Stomach (tissue), 8 donors: ENCODE measurements at regions not wholly inside any gene's neighbourhood (a gene's known extent, or its start where the extent isn't known, plus 50 kb on each side); places are given as distances from the start of the nearest gene placed in this dataset.

Source experiments
- DNase-seq, 2 donors: peaks; one replicate each; pipeline versions ENCODE4 v3.0.0 to v3.0.0-alpha.2; 2013 to 2019
- H3K27ac ChIP-seq, 5 donors: fragments of 200-600 bp in 4 of 5; sonication (generic) in 4 of 5; one replicate each; pipeline ENCODE4 v1.5.1; 2013 to 2019; ENCODE audit warnings: mild to moderate bottlenecking in 1 of 5, moderate library complexity in 1 of 5
- H3K27me3 ChIP-seq, 3 donors: fragments of 200-600 bp; sonication (generic); one replicate each; pipeline ENCODE4 v1.5.1; 2017 to 2019; ENCODE audit warnings: mixed run types in 1 of 3
- H3K36me3 ChIP-seq, 4 donors: fragments of 200-600 bp; sonication (generic); 1 replicate in 3 of 4; 2 replicates in 1 of 4; pipeline ENCODE4 v1.5.1; 2016 to 2019
- H3K4me1 ChIP-seq, 4 donors: fragments of 200-600 bp; sonication (generic); one replicate each; pipeline ENCODE4 v1.5.1; 2016 to 2019
- H3K4me3 ChIP-seq, 4 donors: fragments of 200-600 bp; sonication (generic) in 3 of 4; one replicate each; pipeline ENCODE4 v1.5.1; 2016 to 2019; ENCODE audit warnings: mild to moderate bottlenecking in 1 of 4
- H3K9me3 ChIP-seq, 4 donors: fragments of 200-600 bp; sonication (generic); one replicate each; pipeline ENCODE4 v1.5.1; 2016 to 2019
- EP300 ChIP-seq: sonication (generic); formaldehyde crosslinking; IDR thresholded peaks from one replicate; pipeline ENCODE4 v1.6.1; 2017; ENCODE audit warnings: antibody characterized with exemption
- POLR2A ChIP-seq, 4 donors: fragments of 450-650 bp; IDR thresholded peaks; one replicate each; pipeline ENCODE4 v1.6.1; 2016; ENCODE audit warnings: antibody characterized with exemption in 4 of 4, control low read depth in 2 of 4, mild to moderate bottlenecking in 1 of 4, moderate library complexity in 1 of 4
- POLR2AphosphoS5 ChIP-seq, 3 donors: sonication (generic); formaldehyde crosslinking; IDR thresholded peaks; one replicate each; pipeline ENCODE4 v1.6.1; 2016; ENCODE audit warnings: antibody characterized with exemption in 3 of 3
- WGBS, 5 donors: extraction: QIAGEN DNeasy Blood & Tissue Kit in 3 of 5; methylation state at CpG; one replicate each; pipeline versions ENCODE4 v1.1.5 to v1.1.7; 2013 to 2018; 5-methylcytosine and 5-hydroxymethylcytosine counted together
- intact Hi-C: fragments of 100-400 bp; cut with DNase I; formaldehyde crosslinking; loops from one replicate; pipeline ENCODE4 v1.15.1; 2023; ENCODE audit warnings: low total_unique reads
- TF ChIP-seq, protein P1 (sequence below), 7 experiments: fragments of 450-650 bp in 4 of 7; fragments of 200-600 bp in 3 of 7; sonication (generic) in 3 of 7; IDR thresholded peaks; one replicate each; pipeline ENCODE4 v1.5.1; 2016 to 2019; ENCODE audit warnings: antibody characterized with exemption in 7 of 7, control low read depth in 2 of 7, mild to moderate bottlenecking in 1 of 7
- donor health status: healthy with polysubstance abuse.
- donor health status: Bipolar disorder and iron deficiency.
- donor health status: healthy.

DNA sequence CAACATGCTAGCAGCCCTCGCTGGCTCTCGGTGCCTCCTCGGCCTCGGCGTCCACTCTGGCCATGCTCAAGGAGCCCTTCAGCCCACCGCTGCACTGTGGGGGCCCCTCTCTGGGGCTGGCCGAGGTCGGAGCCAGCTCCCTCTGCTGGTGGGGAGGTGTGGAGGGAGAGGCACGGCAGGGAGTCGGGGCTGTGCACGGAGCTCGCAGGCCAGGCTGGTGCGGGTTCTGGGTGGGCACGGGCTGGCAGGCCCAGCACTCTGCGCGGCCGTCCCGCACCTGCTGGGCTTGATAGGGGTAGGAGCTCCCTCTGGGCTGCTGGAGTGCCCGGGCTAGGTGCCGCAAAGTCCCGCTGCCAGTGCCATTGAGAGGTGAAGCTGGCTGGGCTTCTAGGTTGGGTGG, 251.0 kb downstream of the SQOR start:
- Histone ChIP-seq H3K36me3 (no peaks in the 10 kb centered on the region), H3K4me1 (no peaks in the 10 kb centered on the region), H3K4me3 (no peak overlapping the region), H3K9me3 (peaks cover 0 to 11% (median 0%) of the 10 kb centered on the region in 4 donors), H3K27ac (no peak overlapping the region), H3K27me3 (no peaks in the 10 kb centered on the region)
- no peak for DNase-seq
- 93 to 98% (median 95%) methylated on average over 14 to 21 of the region's 21 CpGs for WGBS, 5 donors
- TF ChIP-seq POLR2A (IDR thresholded peaks at IDR 0.05) (no peak), POLR2AphosphoS5 (IDR thresholded peaks at IDR 0.05) (no peak), EP300 (no peak)
- TF ChIP-seq, protein P1, sequence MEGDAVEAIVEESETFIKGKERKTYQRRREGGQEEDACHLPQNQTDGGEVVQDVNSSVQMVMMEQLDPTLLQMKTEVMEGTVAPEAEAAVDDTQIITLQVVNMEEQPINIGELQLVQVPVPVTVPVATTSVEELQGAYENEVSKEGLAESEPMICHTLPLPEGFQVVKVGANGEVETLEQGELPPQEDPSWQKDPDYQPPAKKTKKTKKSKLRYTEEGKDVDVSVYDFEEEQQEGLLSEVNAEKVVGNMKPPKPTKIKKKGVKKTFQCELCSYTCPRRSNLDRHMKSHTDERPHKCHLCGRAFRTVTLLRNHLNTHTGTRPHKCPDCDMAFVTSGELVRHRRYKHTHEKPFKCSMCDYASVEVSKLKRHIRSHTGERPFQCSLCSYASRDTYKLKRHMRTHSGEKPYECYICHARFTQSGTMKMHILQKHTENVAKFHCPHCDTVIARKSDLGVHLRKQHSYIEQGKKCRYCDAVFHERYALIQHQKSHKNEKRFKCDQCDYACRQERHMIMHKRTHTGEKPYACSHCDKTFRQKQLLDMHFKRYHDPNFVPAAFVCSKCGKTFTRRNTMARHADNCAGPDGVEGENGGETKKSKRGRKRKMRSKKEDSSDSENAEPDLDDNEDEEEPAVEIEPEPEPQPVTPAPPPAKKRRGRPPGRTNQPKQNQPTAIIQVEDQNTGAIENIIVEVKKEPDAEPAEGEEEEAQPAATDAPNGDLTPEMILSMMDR (IDR thresholded peaks at IDR 0.05), result no peak
- intact Hi-C loops, result no loop called here

DNA sequence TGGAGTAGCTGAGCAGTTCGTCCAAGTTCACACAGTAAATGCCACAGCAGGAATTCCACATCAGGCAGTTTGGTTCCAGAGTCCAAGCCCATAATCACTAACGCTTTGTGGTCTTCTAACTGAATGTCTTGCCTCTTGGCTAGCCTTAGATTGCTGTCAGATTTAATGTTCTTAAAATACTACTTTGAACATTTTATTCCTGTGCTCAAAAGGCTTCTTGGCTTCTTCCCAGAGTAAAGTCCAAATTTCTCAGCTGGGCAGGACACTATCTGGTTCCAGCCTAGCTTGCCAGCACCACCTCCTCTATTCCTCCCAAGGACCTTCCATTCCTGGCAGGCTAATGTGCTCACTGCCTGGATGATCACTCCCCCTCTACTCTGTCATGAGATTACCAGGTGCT, 256.9 kb downstream of the SQOR start:
- WGBS, 5 donors, result 17 to 41% (median 26%) methylated on average over 2 of the region's 2 CpGs
- no peaks in the 10 kb centered on the region for H3K36me3 ChIP-seq
- peak; percentile 22 to 34 for DNase-seq

DNA sequence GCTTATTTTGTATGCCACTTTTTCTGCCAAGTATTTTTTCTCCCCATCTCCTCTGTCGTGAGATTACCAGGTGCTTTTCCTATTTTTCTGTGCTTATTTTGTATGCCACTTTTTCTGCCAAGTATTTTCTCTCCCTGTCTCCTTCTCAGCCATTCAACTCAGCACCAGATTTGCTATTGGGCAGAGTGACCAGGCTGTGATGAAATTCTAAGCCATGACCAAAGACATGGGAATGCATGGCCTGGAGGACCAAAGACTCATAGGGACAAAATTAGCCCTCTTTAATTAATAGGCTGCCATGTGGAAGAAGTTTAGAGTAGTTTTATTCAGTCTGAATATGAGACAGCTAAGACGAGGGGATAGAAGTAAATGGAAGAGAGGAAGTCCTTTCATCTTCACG, 257.4 kb downstream of the SQOR start:
- Histone ChIP-seq H3K27me3 (no peaks in the 10 kb centered on the region), H3K4me3 (no peak overlapping the region), H3K36me3 (no peaks in the 10 kb centered on the region), H3K27ac (peak overlapping the region in 1 of 5 donors; percentile 37), H3K4me1 (peaks cover 0 to 14% (median 10%) of the 10 kb centered on the region in 4 donors), H3K9me3 (no peaks in the 10 kb centered on the region)
- 46 to 81% (median 64%) methylated on average over 3 of the region's 3 CpGs for WGBS, 5 donors
- no peak for DNase-seq
- intact Hi-C loops, result no loop called here
- no peak for TF ChIP-seq POLR2AphosphoS5 (IDR thresholded peaks at IDR 0.05)
- TF ChIP-seq POLR2A (IDR thresholded peaks at IDR 0.05), result no peak
- TF ChIP-seq, protein P1 (IDR thresholded peaks at IDR 0.05), result no peak
- TF ChIP-seq EP300, result no peak

More for the DNA sequence above, 256.9 kb downstream of the SQOR start:
- Histone ChIP-seq H3K27ac (peak overlapping the region in 1 of 5 donors; percentile 37), H3K4me3 (no peak overlapping the region), H3K9me3 (no peaks in the 10 kb centered on the region), H3K27me3 (no peaks in the 10 kb centered on the region), H3K4me1 (peaks cover 0 to 14% (median 10%) of the 10 kb centered on the region in 4 donors)
- intact Hi-C loops, result no loop called here
- TF ChIP-seq POLR2AphosphoS5 (IDR thresholded peaks at IDR 0.05), result no peak
- TF ChIP-seq, protein P1 (IDR thresholded peaks at IDR 0.05), result no peak

DNA sequence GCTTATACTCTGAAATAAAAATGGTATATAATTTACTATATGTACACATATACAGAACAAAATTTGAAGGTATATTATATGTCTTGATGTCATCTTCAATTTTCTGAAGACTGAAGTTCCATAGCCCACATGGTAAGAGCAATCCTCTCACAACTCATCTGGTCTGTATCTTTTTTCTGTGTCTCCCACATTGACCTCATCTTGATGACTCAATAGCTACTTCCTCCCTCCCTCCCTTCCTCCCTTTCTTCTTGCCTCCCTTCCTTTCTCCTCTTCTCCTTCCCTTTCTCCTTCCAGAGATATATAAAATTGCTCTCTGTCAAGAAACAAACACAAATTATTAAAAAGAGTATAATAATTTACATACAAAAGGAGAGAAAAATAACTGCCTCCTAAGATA, 268.5 kb downstream of the SQOR start:
- Histone ChIP-seq H3K4me3 (no peak overlapping the region), H3K27ac (no peak overlapping the region), H3K4me1 (no peaks in the 10 kb centered on the region), H3K9me3 (peaks cover 0 to 3% (median 0%) of the 10 kb centered on the region in 4 donors), H3K27me3 (no peaks in the 10 kb centered on the region), H3K36me3 (no peaks in the 10 kb centered on the region)
- no peak for TF ChIP-seq POLR2AphosphoS5 (IDR thresholded peaks at IDR 0.05)
- TF ChIP-seq POLR2A (IDR thresholded peaks at IDR 0.05), result no peak
- no peak for TF ChIP-seq EP300
- intact Hi-C loops, result no loop called here
- DNase-seq, result no peak

DNA sequence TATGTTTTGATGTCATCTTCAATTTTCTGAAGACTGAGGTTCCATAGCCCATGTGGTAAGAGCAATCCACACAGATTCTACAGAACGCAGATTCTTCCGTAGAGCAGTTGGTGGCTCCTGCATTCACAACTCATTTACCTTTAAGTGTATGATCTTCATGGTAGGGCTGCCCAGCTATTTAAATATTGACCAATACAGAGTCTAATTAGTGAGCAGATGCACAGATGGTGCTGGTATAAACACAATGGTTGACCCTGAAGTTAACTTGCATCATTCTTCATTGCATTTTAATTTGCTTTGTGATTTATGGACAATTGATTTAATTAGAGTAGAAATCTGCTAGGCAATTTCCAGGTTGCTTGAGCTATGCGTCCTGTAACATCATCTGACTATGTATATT, 269.2 kb downstream of the SQOR start:
- Histone ChIP-seq H3K36me3 (no peaks in the 10 kb centered on the region), H3K9me3 (peaks cover 0 to 11% (median under 1%) of the 10 kb centered on the region in 4 donors), H3K27ac (no peak overlapping the region), H3K27me3 (no peaks in the 10 kb centered on the region), H3K4me1 (no peaks in the 10 kb centered on the region), H3K4me3 (no peak overlapping the region)
- intact Hi-C loops, result no loop called here
- TF ChIP-seq, protein P1 (IDR thresholded peaks at IDR 0.05), result no peak
- TF ChIP-seq POLR2AphosphoS5 (IDR thresholded peaks at IDR 0.05), result no peak
- no peak for TF ChIP-seq POLR2A (IDR thresholded peaks at IDR 0.05)
- no peak for TF ChIP-seq EP300
- no peak for DNase-seq
- 93 to 99% (median 94%) methylated on average over 3 of the region's 3 CpGs for WGBS, 5 donors
